Astrocyte (in vitro differentiated cells and primary cell): ENCODE measurements at regions not wholly inside any gene's neighbourhood (a gene's known extent, or its start where the extent isn't known, plus 50 kb on each side); places are given as distances from the start of the nearest gene placed in this dataset.

ENCODE experiments used
- DNase-seq: peaks from one replicate; pipeline ENCODE4 v3.0.0-alpha.2; 2010; ENCODE audit warnings: low read depth
- FAIRE-seq: peaks from 2 replicates; lab custom pipeline; 2011; peaks lifted over from hg19 to GRCh38; lab: Jason Lieb, UNC
- H2AFZ ChIP-seq: 2 replicates; pipeline ENCODE4 v1.6.0; 2012; ENCODE audit warnings: low read depth, low read length, inconsistent platforms
- H3K27ac ChIP-seq: 2 replicates; pipeline ENCODE4 v1.5.1; 2011; ENCODE audit warnings: low read depth, low read length, inconsistent platforms
- H3K27me3 ChIP-seq: 2 replicates; pipeline ENCODE4 v1.6.0; 2011; ENCODE audit warnings: low read length, inconsistent platforms; ENCODE audit not compliant: insufficient read depth
- H3K36me3 ChIP-seq: 2 replicates; pipeline ENCODE4 v1.5.1; 2011; ENCODE audit warnings: low read length, inconsistent platforms; ENCODE audit not compliant: insufficient read depth
- H3K4me1 ChIP-seq: 2 replicates; pipeline ENCODE4 v1.5.1; 2011; ENCODE audit warnings: low read length, inconsistent platforms; ENCODE audit not compliant: insufficient read depth
- H3K4me2 ChIP-seq: 2 replicates; pipeline ENCODE4 v1.6.0; 2012; ENCODE audit warnings: low read length, inconsistent platforms
- H3K4me3 ChIP-seq: 2 replicates; pipeline ENCODE4 v1.5.1; 2011; ENCODE audit warnings: low read depth, mild to moderate bottlenecking, low read length, inconsistent platforms; ENCODE audit not compliant: insufficient read depth
- H3K79me2 ChIP-seq: 2 replicates; pipeline ENCODE4 v1.6.0; 2012; ENCODE audit warnings: mild to moderate bottlenecking, low read length, inconsistent platforms; ENCODE audit not compliant: insufficient read depth
- H3K9ac ChIP-seq: 2 replicates; pipeline ENCODE4 v1.6.0; 2012; ENCODE audit warnings: mild to moderate bottlenecking, low read length, inconsistent platforms
- H3K9me3 ChIP-seq: 2 replicates; pipeline ENCODE4 v1.5.1; 2012; ENCODE audit warnings: low read depth, mild to moderate bottlenecking, low read length, inconsistent platforms; ENCODE audit not compliant: insufficient read depth
- H4K20me1 ChIP-seq: 2 replicates; pipeline ENCODE4 v1.6.0; 2012; ENCODE audit warnings: low read length, inconsistent platforms; ENCODE audit not compliant: insufficient read depth
- H3K27ac Mint-ChIP-seq: one replicate; pipeline ENCODE4 v1.8.0; 2021; ENCODE audit warnings: mild to moderate bottlenecking, mixed read lengths; ENCODE audit not compliant: unreplicated experiment
- H3K27me3 Mint-ChIP-seq: one replicate; pipeline ENCODE4 v1.8.0; 2021; ENCODE audit warnings: low read depth, mixed read lengths; ENCODE audit not compliant: unreplicated experiment
- H3K36me3 Mint-ChIP-seq: one replicate; pipeline ENCODE4 v1.8.0; 2021; ENCODE audit warnings: low read depth, mixed read lengths; ENCODE audit not compliant: unreplicated experiment
- H3K4me1 Mint-ChIP-seq: one replicate; pipeline ENCODE4 v1.8.0; 2021; ENCODE audit warnings: low read depth, mixed read lengths; ENCODE audit not compliant: unreplicated experiment
- H3K4me3 Mint-ChIP-seq: one replicate; pipeline ENCODE4 v1.8.0; 2021; ENCODE audit warnings: mild to moderate bottlenecking, moderate library complexity, mixed read lengths; ENCODE audit not compliant: unreplicated experiment
- H3K9me3 Mint-ChIP-seq: one replicate; pipeline ENCODE4 v1.8.0; 2021; ENCODE audit warnings: mild to moderate bottlenecking, mixed read lengths; ENCODE audit not compliant: unreplicated experiment
- CTCF ChIP-seq: IDR thresholded peaks from 2 replicates; pipeline ENCODE4 v1.5.1; 2011; ENCODE audit warnings: low read depth, mild to moderate bottlenecking, inconsistent platforms, low read length, moderate library complexity; ENCODE audit not compliant: insufficient read depth
- EZH2 ChIP-seq: IDR thresholded peaks from 2 replicates; pipeline ENCODE4 v1.6.1; 2012; ENCODE audit warnings: mild to moderate bottlenecking, low read length, inconsistent platforms; ENCODE audit not compliant: insufficient read depth

- H3K9ac ChIP-seq: no peak overlapping the region
- FAIRE-seq (no peak), DNase-seq (peak; percentile 2)
- Mint-ChIP-seq H3K27ac (no peak overlapping the region), H3K4me3 (no peak overlapping the region), H3K4me1 (no peaks in the 10 kb centered on the region), H3K27me3 (no peaks in the 10 kb centered on the region), H3K36me3 (no peaks in the 10 kb centered on the region), H3K9me3 (no peaks in the 10 kb centered on the region)
- no peak overlapping the region for H2AFZ ChIP-seq
- H3K9me3 ChIP-seq: no peaks in the 10 kb centered on the region
- H4K20me1 ChIP-seq: no peaks in the 10 kb centered on the region
- no peak overlapping the region for H3K4me3 ChIP-seq
- no peaks in the 10 kb centered on the region for H3K4me1 ChIP-seq
- H3K4me2 ChIP-seq: no peak overlapping the region
- no peaks in the 10 kb centered on the region for H3K36me3 ChIP-seq
- H3K27ac ChIP-seq: no peak overlapping the region
- TF ChIP-seq CTCF: no peak
- TF ChIP-seq EZH2: no peak
- H3K27me3 ChIP-seq: no peaks in the 10 kb centered on the region
- no peaks in the 10 kb centered on the region for H3K79me2 ChIP-seq
These were observed 448.0 kb downstream of the CDH10 start for GRCh38 chr5:24196789-24197188.

- DNase-seq (no peak), FAIRE-seq (no peak)
- Histone ChIP-seq H3K4me1 (no peaks in the 10 kb centered on the region), H4K20me1 (no peaks in the 10 kb centered on the region), H2AFZ (no peak overlapping the region), H3K4me3 (no peak overlapping the region), H3K27me3 (no peaks in the 10 kb centered on the region), H3K9me3 (no peaks in the 10 kb centered on the region), H3K36me3 (no peaks in the 10 kb centered on the region), H3K4me2 (no peak overlapping the region), H3K27ac (no peak overlapping the region), H3K79me2 (no peaks in the 10 kb centered on the region), H3K9ac (no peak overlapping the region)
- Mint-ChIP-seq H3K4me3 (no peak overlapping the region), H3K27ac (no peak overlapping the region), H3K4me1 (no peaks in the 10 kb centered on the region), H3K27me3 (no peaks in the 10 kb centered on the region), H3K9me3 (peaks cover 7% of the 10 kb centered on the region), H3K36me3 (no peaks in the 10 kb centered on the region)
- TF ChIP-seq EZH2 (no peak), CTCF (no peak)
These were observed 436.1 kb downstream of the CDH10 start for GRCh38 chr5:24208686-24209106.

- Histone ChIP-seq H3K27ac (no peak overlapping the region), H3K79me2 (no peaks in the 10 kb centered on the region), H3K36me3 (no peaks in the 10 kb centered on the region), H3K9me3 (no peaks in the 10 kb centered on the region), H3K4me2 (no peak overlapping the region), H3K9ac (no peak overlapping the region), H2AFZ (no peak overlapping the region), H3K4me3 (no peak overlapping the region), H4K20me1 (no peaks in the 10 kb centered on the region), H3K27me3 (no peaks in the 10 kb centered on the region), H3K4me1 (no peaks in the 10 kb centered on the region)
- no peaks in the 10 kb centered on the region for H3K9me3 Mint-ChIP-seq
- no peak overlapping the region for H3K27ac Mint-ChIP-seq
- H3K4me3 Mint-ChIP-seq: no peak overlapping the region
- H3K36me3 Mint-ChIP-seq: no peaks in the 10 kb centered on the region
- no peak for FAIRE-seq
- H3K4me1 Mint-ChIP-seq: peaks cover 6% of the 10 kb centered on the region
- no peaks in the 10 kb centered on the region for H3K27me3 Mint-ChIP-seq
- TF ChIP-seq CTCF (no peak), EZH2 (no peak)
- DNase-seq: no peak
These were observed 429.7 kb downstream of the CDH10 start for GRCh38 chr5:24215114-24215513.
